Astrocyte of the hippocampus (primary cell): ENCODE measurements at regions not wholly inside any gene's neighbourhood (a gene's known extent, or its start where the extent isn't known, plus 50 kb on each side); places are given as distances from the start of the nearest gene placed in this dataset.

Source experiments
- DNase-seq: peaks from one replicate; pipeline ENCODE4 v3.0.0; 2011; ENCODE audit warnings: low read depth, low spot score

- peak; percentile 63 for DNase-seq
These were observed 550.0 kb upstream of the DIPK2B start for GRCh38 chrX:45750639-45751038.

- DNase-seq, result peak; percentile 27
These were observed 548.7 kb upstream of the DIPK2B start for GRCh38 chrX:45749375-45749774.

GRCh38 chrX:45748369-45748774 lies 547.7 kb upstream of the DIPK2B start:
- DNase-seq, result peak; percentile 16

GRCh38 chrX:45747905-45748304 lies 547.2 kb upstream of the DIPK2B start:
- DNase-seq, result peak; percentile 40

GRCh38 chrX:45745479-45745878 lies 544.8 kb upstream of the DIPK2B start:
- peak; percentile 26 for DNase-seq

- DNase-seq, result peak; percentile 25
These were observed 543.4 kb upstream of the DIPK2B start for GRCh38 chrX:45743906-45744625.

- peak; percentile 62 for DNase-seq
These were observed 542.4 kb upstream of the DIPK2B start for GRCh38 chrX:45743081-45743533.

GRCh38 chrX:45740291-45740690 lies 539.6 kb upstream of the DIPK2B start:
- DNase-seq, result no peak

- DNase-seq, result no peak
These were observed 534.9 kb upstream of the DIPK2B start for GRCh38 chrX:45735571-45735970.

GRCh38 chrX:45731448-45731847 lies 530.8 kb upstream of the DIPK2B start:
- DNase-seq, result no peak

- DNase-seq, result no peak
These were observed 527.1 kb upstream of the DIPK2B start for GRCh38 chrX:45727761-45728160.

- DNase-seq, result no peak
These were observed 521.8 kb upstream of the DIPK2B start for GRCh38 chrX:45722471-45722870.

- DNase-seq, result no peak
These were observed 519.2 kb upstream of the DIPK2B start for GRCh38 chrX:45719751-45720501.

- peak; percentile 56 for DNase-seq
These were observed 518.0 kb upstream of the DIPK2B start for GRCh38 chrX:45718676-45719075.

- DNase-seq, result no peak
These were observed 516.1 kb upstream of the DIPK2B start for GRCh38 chrX:45716750-45717149.

- peak; percentile 24 for DNase-seq
These were observed 515.1 kb upstream of the DIPK2B start for GRCh38 chrX:45715748-45716147.

- peak; percentile 49 for DNase-seq
These were observed 514.2 kb upstream of the DIPK2B start for GRCh38 chrX:45714866-45715265.

GRCh38 chrX:45712067-45712466 lies 511.4 kb upstream of the DIPK2B start:
- DNase-seq, result no peak

- peak; percentile 82 for DNase-seq
These were observed 510.6 kb upstream of the DIPK2B start for GRCh38 chrX:45711231-45711630.

GRCh38 chrX:45710081-45710801 lies 509.6 kb upstream of the DIPK2B start:
- DNase-seq, result peak; percentile 87

- DNase-seq, result peak; percentile 6
These were observed 508.7 kb upstream of the DIPK2B start for GRCh38 chrX:45709381-45709780.

GRCh38 chrX:45699158-45699557 lies 498.5 kb upstream of the DIPK2B start:
- no peak for DNase-seq
